C4-2B (cell line): ENCODE measurements at regions not wholly inside any gene's neighbourhood (a gene's known extent, or its start where the extent isn't known, plus 50 kb on each side); places are given as distances from the start of the nearest gene placed in this dataset.

Experiments
- H3K27ac ChIP-seq: fragments of 450-650 bp; 2 replicates; pipeline ENCODE4 v1.5.1; 2017
- ZFX ChIP-seq: fragments of 450-650 bp; IDR thresholded peaks from 2 replicates; pipeline ENCODE4 v1.6.1; 2017

DNA sequence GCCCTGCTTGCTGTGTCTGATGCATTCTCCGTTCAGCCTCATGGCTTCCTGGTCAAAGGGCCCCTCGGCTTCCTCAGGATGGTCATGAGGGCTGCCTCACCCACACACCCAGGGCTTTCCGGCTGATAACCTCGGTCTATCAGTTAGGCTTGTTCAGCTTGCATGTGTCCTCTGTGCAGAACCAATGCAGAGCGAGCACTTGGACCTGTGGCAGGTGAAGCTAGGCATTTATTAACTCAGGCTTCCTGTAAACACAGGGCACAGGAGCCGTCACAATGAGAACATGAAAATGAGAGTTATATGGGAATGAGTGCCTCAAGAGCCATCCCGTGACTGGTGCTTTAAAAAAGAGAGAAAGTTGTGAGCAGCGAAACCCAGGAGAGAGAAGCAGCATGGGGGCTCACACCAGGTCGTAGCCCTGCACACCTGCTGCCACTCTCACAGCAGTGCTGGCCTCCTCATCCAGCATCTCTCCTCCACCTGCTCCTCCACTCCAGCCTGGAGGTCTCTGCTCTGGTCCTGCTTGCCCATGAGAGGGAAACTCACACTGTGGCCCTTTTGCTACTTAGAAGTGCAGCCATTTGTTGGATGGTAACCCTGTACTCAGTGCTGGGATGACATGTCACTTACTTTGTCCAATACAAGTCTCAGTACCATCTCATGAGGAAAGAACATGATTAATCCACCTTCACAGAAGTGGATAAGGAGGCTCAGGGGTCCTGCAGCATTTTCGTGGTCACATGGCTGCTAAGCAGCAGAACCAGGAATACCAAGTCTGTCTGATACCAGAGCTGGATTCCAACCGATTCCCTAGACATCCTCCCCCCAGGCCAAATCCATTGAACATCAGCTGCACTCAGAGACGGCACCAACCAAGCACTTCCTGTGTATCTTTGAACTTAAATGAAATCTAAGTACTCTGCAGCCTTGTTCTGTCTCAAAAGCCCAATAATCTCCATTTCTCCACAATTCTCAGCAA, 50.5 kb upstream of the IRS2 start:
- no peak for TF ChIP-seq ZFX
- H3K27ac ChIP-seq = no peak overlapping the region
